ENCODE measurements at regions not wholly inside any gene's neighbourhood (a gene's known extent, or its start where the extent isn't known, plus 50 kb on each side); places are given as distances from the start of the nearest gene placed in this dataset.

DNA sequence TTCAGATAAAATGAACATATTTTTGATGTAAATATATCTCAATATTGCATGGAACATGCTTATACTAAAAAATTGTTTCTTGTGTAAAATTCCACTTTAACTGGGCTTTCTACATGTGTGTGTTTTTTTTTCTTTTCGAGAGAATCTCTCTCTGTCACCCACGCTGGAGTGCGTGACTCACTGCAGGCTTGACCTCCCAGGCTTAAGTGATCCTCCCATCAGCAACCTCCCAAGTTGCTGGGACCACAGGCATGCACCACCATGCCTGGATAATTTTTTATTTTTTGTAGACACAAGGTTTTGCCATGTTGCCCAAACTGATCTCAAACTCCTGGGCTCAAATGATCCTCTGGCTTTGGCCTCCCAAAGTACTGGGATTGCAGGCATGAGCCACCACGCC is 254.6 kb downstream of the LOXHD1 start:
- TF ChIP-seq, protein P1, sequence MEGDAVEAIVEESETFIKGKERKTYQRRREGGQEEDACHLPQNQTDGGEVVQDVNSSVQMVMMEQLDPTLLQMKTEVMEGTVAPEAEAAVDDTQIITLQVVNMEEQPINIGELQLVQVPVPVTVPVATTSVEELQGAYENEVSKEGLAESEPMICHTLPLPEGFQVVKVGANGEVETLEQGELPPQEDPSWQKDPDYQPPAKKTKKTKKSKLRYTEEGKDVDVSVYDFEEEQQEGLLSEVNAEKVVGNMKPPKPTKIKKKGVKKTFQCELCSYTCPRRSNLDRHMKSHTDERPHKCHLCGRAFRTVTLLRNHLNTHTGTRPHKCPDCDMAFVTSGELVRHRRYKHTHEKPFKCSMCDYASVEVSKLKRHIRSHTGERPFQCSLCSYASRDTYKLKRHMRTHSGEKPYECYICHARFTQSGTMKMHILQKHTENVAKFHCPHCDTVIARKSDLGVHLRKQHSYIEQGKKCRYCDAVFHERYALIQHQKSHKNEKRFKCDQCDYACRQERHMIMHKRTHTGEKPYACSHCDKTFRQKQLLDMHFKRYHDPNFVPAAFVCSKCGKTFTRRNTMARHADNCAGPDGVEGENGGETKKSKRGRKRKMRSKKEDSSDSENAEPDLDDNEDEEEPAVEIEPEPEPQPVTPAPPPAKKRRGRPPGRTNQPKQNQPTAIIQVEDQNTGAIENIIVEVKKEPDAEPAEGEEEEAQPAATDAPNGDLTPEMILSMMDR (IDR thresholded peaks at IDR 0.05) = no peak
- no peak for TF ChIP-seq POLR2AphosphoS5 (IDR thresholded peaks at IDR 0.05)
- TF ChIP-seq POLR2A (IDR thresholded peaks at IDR 0.05) = no peak
- TF ChIP-seq EP300 (IDR thresholded peaks at IDR 0.05; ENCODE audit: low read depth) = no peak
